Stomach (tissue), 8 donors: ENCODE measurements at regions not wholly inside any gene's neighbourhood (a gene's known extent, or its start where the extent isn't known, plus 50 kb on each side); places are given as distances from the start of the nearest gene placed in this dataset.

Experiments
- DNase-seq, 2 donors: peaks; one replicate each; pipeline versions ENCODE4 v3.0.0 to v3.0.0-alpha.2; 2013 to 2019
- H3K27ac ChIP-seq, 5 donors: fragments of 200-600 bp in 4 of 5; sonication (generic) in 4 of 5; one replicate each; pipeline ENCODE4 v1.5.1; 2013 to 2019; ENCODE audit warnings: mild to moderate bottlenecking in 1 of 5, moderate library complexity in 1 of 5
- H3K27me3 ChIP-seq, 3 donors: fragments of 200-600 bp; sonication (generic); one replicate each; pipeline ENCODE4 v1.5.1; 2017 to 2019; ENCODE audit warnings: mixed run types in 1 of 3
- H3K36me3 ChIP-seq, 4 donors: fragments of 200-600 bp; sonication (generic); 1 replicate in 3 of 4; 2 replicates in 1 of 4; pipeline ENCODE4 v1.5.1; 2016 to 2019
- H3K4me1 ChIP-seq, 4 donors: fragments of 200-600 bp; sonication (generic); one replicate each; pipeline ENCODE4 v1.5.1; 2016 to 2019
- H3K4me3 ChIP-seq, 4 donors: fragments of 200-600 bp; sonication (generic) in 3 of 4; one replicate each; pipeline ENCODE4 v1.5.1; 2016 to 2019; ENCODE audit warnings: mild to moderate bottlenecking in 1 of 4
- H3K9me3 ChIP-seq, 4 donors: fragments of 200-600 bp; sonication (generic); one replicate each; pipeline ENCODE4 v1.5.1; 2016 to 2019
- CTCF ChIP-seq, 7 experiments: fragments of 450-650 bp in 4 of 7; fragments of 200-600 bp in 3 of 7; sonication (generic) in 3 of 7; IDR thresholded peaks; one replicate each; pipeline ENCODE4 v1.5.1; 2016 to 2019; ENCODE audit warnings: antibody characterized with exemption in 7 of 7, control low read depth in 2 of 7, mild to moderate bottlenecking in 1 of 7
- EP300 ChIP-seq: sonication (generic); formaldehyde crosslinking; IDR thresholded peaks from one replicate; pipeline ENCODE4 v1.6.1; 2017; ENCODE audit warnings: antibody characterized with exemption
- POLR2A ChIP-seq, 4 donors: fragments of 450-650 bp; IDR thresholded peaks; one replicate each; pipeline ENCODE4 v1.6.1; 2016; ENCODE audit warnings: antibody characterized with exemption in 4 of 4, control low read depth in 2 of 4, mild to moderate bottlenecking in 1 of 4, moderate library complexity in 1 of 4
- POLR2AphosphoS5 ChIP-seq, 3 donors: sonication (generic); formaldehyde crosslinking; IDR thresholded peaks; one replicate each; pipeline ENCODE4 v1.6.1; 2016; ENCODE audit warnings: antibody characterized with exemption in 3 of 3
- WGBS, 5 donors: extraction: QIAGEN DNeasy Blood & Tissue Kit in 3 of 5; methylation state at CpG; one replicate each; pipeline versions ENCODE4 v1.1.5 to v1.1.7; 2013 to 2018; 5-methylcytosine and 5-hydroxymethylcytosine counted together
- intact Hi-C: fragments of 100-400 bp; cut with DNase I; formaldehyde crosslinking; loops from one replicate; pipeline ENCODE4 v1.15.1; 2023; ENCODE audit warnings: low total_unique reads
- donor health status: healthy with polysubstance abuse.
- donor health status: Bipolar disorder and iron deficiency.
- donor health status: healthy.

- Histone ChIP-seq H3K4me3 (no peak overlapping the region), H3K27me3 (no peaks in the 10 kb centered on the region), H3K4me1 (no peaks in the 10 kb centered on the region), H3K36me3 (no peaks in the 10 kb centered on the region), H3K27ac (no peak overlapping the region), H3K9me3 (no peaks in the 10 kb centered on the region)
- DNase-seq = no peak
- 85 to 94% (median 91%) methylated on average over 2 of the region's 2 CpGs for WGBS, 5 donors
- intact Hi-C loops = no loop called here
- TF ChIP-seq POLR2A (IDR thresholded peaks at IDR 0.05) = no peak
- TF ChIP-seq CTCF (IDR thresholded peaks at IDR 0.05) = no peak
- TF ChIP-seq EP300 = no peak
- TF ChIP-seq POLR2AphosphoS5 (IDR thresholded peaks at IDR 0.05) = no peak
Measured at GRCh38 chr20:11064946-11065345, 391.1 kb upstream of the JAG1 start.

- Histone ChIP-seq H3K36me3 (no peaks in the 10 kb centered on the region), H3K27me3 (no peaks in the 10 kb centered on the region), H3K4me3 (no peak overlapping the region), H3K4me1 (no peaks in the 10 kb centered on the region), H3K9me3 (no peaks in the 10 kb centered on the region), H3K27ac (no peak overlapping the region)
- 67 to 84% (median 80%) methylated on average over 1 of the region's 1 CpG for WGBS, 5 donors
- intact Hi-C loops = no loop called here
- TF ChIP-seq EP300 = no peak
- no peak for TF ChIP-seq POLR2AphosphoS5 (IDR thresholded peaks at IDR 0.05)
- no peak for TF ChIP-seq CTCF (IDR thresholded peaks at IDR 0.05)
- no peak for TF ChIP-seq POLR2A (IDR thresholded peaks at IDR 0.05)
- no peak for DNase-seq
Measured at GRCh38 chr20:11067359-11067758, 393.6 kb upstream of the JAG1 start.

GRCh38 chr20:11072982-11073381, 399.2 kb upstream of the JAG1 start:
- intact Hi-C loops = no loop called here
- Histone ChIP-seq H3K27me3 (no peaks in the 10 kb centered on the region), H3K36me3 (no peaks in the 10 kb centered on the region), H3K9me3 (no peaks in the 10 kb centered on the region), H3K4me1 (no peaks in the 10 kb centered on the region), H3K4me3 (no peak overlapping the region), H3K27ac (no peak overlapping the region)
- TF ChIP-seq CTCF (IDR thresholded peaks at IDR 0.05) (no peak), POLR2AphosphoS5 (IDR thresholded peaks at IDR 0.05) (no peak), POLR2A (IDR thresholded peaks at IDR 0.05) (no peak), EP300 (no peak)
- 75 to 90% (median 85%) methylated on average over 1 of the region's 1 CpG for WGBS, 5 donors
- DNase-seq = no peak

GRCh38 chr20:11076434-11077105, 402.8 kb upstream of the JAG1 start:
- Histone ChIP-seq H3K36me3 (no peaks in the 10 kb centered on the region), H3K4me3 (no peak overlapping the region), H3K27ac (no peak overlapping the region), H3K27me3 (no peaks in the 10 kb centered on the region), H3K9me3 (no peaks in the 10 kb centered on the region), H3K4me1 (no peaks in the 10 kb centered on the region)
- 69 to 76% (median 74%) methylated on average over 10 of the region's 10 CpGs for WGBS, 5 donors
- peak in 1 of 2 donors; percentile 23 for DNase-seq
- no peak for TF ChIP-seq EP300
- no peak for TF ChIP-seq POLR2A (IDR thresholded peaks at IDR 0.05)
- TF ChIP-seq CTCF (IDR thresholded peaks at IDR 0.05) = no peak
- TF ChIP-seq POLR2AphosphoS5 (IDR thresholded peaks at IDR 0.05) = no peak
- intact Hi-C loops = no loop called here
